ENCODE measurements at regions not wholly inside any gene's neighbourhood (a gene's known extent, or its start where the extent isn't known, plus 50 kb on each side); places are given as distances from the start of the nearest gene placed in this dataset.

DNA sequence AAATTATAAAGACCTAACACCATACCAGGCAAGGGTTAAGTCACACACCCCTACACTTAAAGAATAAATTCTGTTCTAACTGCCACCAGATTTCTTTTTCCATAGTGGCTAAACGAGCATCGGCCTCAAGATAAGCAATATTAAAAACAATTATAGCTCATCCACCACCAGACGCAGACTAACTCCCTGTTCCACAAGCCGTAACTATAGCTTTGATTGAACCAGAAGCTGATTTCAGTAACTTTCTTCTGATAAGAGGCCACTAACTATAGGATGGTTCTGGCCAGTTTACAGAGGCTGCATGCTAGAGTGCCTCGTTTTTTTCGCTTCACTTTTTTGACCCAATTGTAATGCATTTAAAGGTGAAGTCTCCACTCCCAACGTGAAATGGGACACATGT is 238.8 kb downstream of the MRPL39 start:
- TF ChIP-seq, protein P1, sequence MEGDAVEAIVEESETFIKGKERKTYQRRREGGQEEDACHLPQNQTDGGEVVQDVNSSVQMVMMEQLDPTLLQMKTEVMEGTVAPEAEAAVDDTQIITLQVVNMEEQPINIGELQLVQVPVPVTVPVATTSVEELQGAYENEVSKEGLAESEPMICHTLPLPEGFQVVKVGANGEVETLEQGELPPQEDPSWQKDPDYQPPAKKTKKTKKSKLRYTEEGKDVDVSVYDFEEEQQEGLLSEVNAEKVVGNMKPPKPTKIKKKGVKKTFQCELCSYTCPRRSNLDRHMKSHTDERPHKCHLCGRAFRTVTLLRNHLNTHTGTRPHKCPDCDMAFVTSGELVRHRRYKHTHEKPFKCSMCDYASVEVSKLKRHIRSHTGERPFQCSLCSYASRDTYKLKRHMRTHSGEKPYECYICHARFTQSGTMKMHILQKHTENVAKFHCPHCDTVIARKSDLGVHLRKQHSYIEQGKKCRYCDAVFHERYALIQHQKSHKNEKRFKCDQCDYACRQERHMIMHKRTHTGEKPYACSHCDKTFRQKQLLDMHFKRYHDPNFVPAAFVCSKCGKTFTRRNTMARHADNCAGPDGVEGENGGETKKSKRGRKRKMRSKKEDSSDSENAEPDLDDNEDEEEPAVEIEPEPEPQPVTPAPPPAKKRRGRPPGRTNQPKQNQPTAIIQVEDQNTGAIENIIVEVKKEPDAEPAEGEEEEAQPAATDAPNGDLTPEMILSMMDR (IDR thresholded peaks at IDR 0.05) = no peak
- TF ChIP-seq POLR2A (IDR thresholded peaks at IDR 0.05) = no peak

Data from body of pancreas (tissue), 4 donors.